Endothelial cell (in vitro differentiated cells): ENCODE measurements at regions not wholly inside any gene's neighbourhood (a gene's known extent, or its start where the extent isn't known, plus 50 kb on each side); places are given as distances from the start of the nearest gene placed in this dataset.

Source experiments
- DNase-seq: peaks from one replicate; pipeline ENCODE4 v3.0.0; 2021; ENCODE audit warnings: low spot score
- H3K27ac Mint-ChIP-seq: one replicate; pipeline ENCODE4 v1.8.0; 2021; ENCODE audit warnings: mixed read lengths, inconsistent platforms; ENCODE audit not compliant: unreplicated experiment
- H3K27me3 Mint-ChIP-seq: one replicate; pipeline ENCODE4 v1.8.0; 2021; ENCODE audit warnings: mild to moderate bottlenecking, moderate library complexity, mixed read lengths, inconsistent platforms; ENCODE audit not compliant: unreplicated experiment
- H3K36me3 Mint-ChIP-seq: one replicate; pipeline ENCODE4 v1.8.0; 2021; ENCODE audit warnings: mild to moderate bottlenecking, low read depth, mixed read lengths, inconsistent platforms; ENCODE audit not compliant: unreplicated experiment
- H3K4me1 Mint-ChIP-seq: one replicate; pipeline ENCODE4 v1.8.0; 2021; ENCODE audit warnings: mild to moderate bottlenecking, mixed read lengths, inconsistent platforms; ENCODE audit not compliant: unreplicated experiment
- H3K4me3 Mint-ChIP-seq: one replicate; pipeline ENCODE4 v1.8.0; 2021; ENCODE audit warnings: mild to moderate bottlenecking, mixed read lengths, inconsistent platforms; ENCODE audit not compliant: unreplicated experiment
- H3K9me3 Mint-ChIP-seq: one replicate; pipeline ENCODE4 v1.8.0; 2021; ENCODE audit warnings: mixed read lengths, inconsistent platforms; ENCODE audit not compliant: unreplicated experiment
- TF ChIP-seq, protein P1 (sequence below): fragments of 200-600 bp; sonication (generic); IDR thresholded peaks from one replicate; pipeline ENCODE4 v1.5.0; 2021; ENCODE audit warnings: antibody characterized with exemption; ENCODE audit not compliant: unreplicated experiment

- Mint-ChIP-seq H3K4me3 (no peak overlapping the region), H3K36me3 (no peaks in the 10 kb centered on the region), H3K9me3 (no peaks in the 10 kb centered on the region), H3K4me1 (no peaks in the 10 kb centered on the region), H3K27ac (no peak overlapping the region), H3K27me3 (peaks cover 6% of the 10 kb centered on the region)
- TF ChIP-seq, protein P1, sequence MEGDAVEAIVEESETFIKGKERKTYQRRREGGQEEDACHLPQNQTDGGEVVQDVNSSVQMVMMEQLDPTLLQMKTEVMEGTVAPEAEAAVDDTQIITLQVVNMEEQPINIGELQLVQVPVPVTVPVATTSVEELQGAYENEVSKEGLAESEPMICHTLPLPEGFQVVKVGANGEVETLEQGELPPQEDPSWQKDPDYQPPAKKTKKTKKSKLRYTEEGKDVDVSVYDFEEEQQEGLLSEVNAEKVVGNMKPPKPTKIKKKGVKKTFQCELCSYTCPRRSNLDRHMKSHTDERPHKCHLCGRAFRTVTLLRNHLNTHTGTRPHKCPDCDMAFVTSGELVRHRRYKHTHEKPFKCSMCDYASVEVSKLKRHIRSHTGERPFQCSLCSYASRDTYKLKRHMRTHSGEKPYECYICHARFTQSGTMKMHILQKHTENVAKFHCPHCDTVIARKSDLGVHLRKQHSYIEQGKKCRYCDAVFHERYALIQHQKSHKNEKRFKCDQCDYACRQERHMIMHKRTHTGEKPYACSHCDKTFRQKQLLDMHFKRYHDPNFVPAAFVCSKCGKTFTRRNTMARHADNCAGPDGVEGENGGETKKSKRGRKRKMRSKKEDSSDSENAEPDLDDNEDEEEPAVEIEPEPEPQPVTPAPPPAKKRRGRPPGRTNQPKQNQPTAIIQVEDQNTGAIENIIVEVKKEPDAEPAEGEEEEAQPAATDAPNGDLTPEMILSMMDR = no peak
- peak; percentile 22 for DNase-seq
These were observed 144.5 kb downstream of the CEBPB start for GRCh38 chr20:50335105-50335504.

GRCh38 chr20:50335866-50336265 lies 145.2 kb downstream of the CEBPB start:
- H3K27me3 Mint-ChIP-seq = peaks cover 6% of the 10 kb centered on the region
- TF ChIP-seq, protein P1 = no peak
- H3K4me3 Mint-ChIP-seq = no peak overlapping the region
- DNase-seq = no peak
- H3K36me3 Mint-ChIP-seq = no peaks in the 10 kb centered on the region
- H3K27ac Mint-ChIP-seq = no peak overlapping the region
- no peaks in the 10 kb centered on the region for H3K9me3 Mint-ChIP-seq
- H3K4me1 Mint-ChIP-seq = no peaks in the 10 kb centered on the region

- H3K4me1 Mint-ChIP-seq = no peaks in the 10 kb centered on the region
- no peak overlapping the region for H3K4me3 Mint-ChIP-seq
- TF ChIP-seq, protein P1 = no peak
- peaks cover 6% of the 10 kb centered on the region for H3K27me3 Mint-ChIP-seq
- DNase-seq = no peak
- no peaks in the 10 kb centered on the region for H3K36me3 Mint-ChIP-seq
- H3K27ac Mint-ChIP-seq = no peak overlapping the region
- H3K9me3 Mint-ChIP-seq = no peaks in the 10 kb centered on the region
These were observed 146.0 kb downstream of the CEBPB start for GRCh38 chr20:50336661-50337060.

GRCh38 chr20:50337521-50338466 lies 147.2 kb downstream of the CEBPB start:
- no peak overlapping the region for H3K4me3 Mint-ChIP-seq
- TF ChIP-seq, protein P1 = no peak
- no peak for DNase-seq
- H3K36me3 Mint-ChIP-seq = no peaks in the 10 kb centered on the region
- peaks cover 6% of the 10 kb centered on the region for H3K27me3 Mint-ChIP-seq
- no peaks in the 10 kb centered on the region for H3K4me1 Mint-ChIP-seq
- no peak overlapping the region for H3K27ac Mint-ChIP-seq
- no peaks in the 10 kb centered on the region for H3K9me3 Mint-ChIP-seq
